Tongue (tissue), 1 donor: ENCODE measurements at regions not wholly inside any gene's neighbourhood (a gene's known extent, or its start where the extent isn't known, plus 50 kb on each side); places are given as distances from the start of the nearest gene placed in this dataset.

Source experiments
- DNase-seq: peaks from one replicate; pipeline ENCODE4 v3.0.0-alpha.2; 2015

DNA sequence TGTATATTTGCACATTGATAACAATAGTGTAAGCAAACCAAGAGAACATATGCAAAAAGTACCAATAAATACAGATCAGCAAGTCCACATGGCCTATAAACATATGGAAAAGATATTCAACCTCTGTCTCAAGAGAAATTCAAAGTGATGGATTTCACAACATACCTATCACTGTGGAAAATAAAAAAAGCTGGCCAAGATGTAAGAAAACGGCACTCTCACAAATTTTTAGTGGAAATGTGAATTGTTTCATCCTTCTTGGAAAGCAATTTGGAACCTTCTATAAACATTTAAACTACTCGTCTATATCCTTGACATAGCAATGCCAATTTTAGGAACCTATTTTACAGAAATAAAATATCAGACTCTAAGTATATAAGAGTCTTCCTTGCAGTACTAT lies 559.8 kb downstream of the QKI start:
- peak; percentile 54 for DNase-seq

- no peak for DNase-seq
Measured at GRCh38 chr6:163971841-163972838, 557.6 kb downstream of the QKI start.

DNA sequence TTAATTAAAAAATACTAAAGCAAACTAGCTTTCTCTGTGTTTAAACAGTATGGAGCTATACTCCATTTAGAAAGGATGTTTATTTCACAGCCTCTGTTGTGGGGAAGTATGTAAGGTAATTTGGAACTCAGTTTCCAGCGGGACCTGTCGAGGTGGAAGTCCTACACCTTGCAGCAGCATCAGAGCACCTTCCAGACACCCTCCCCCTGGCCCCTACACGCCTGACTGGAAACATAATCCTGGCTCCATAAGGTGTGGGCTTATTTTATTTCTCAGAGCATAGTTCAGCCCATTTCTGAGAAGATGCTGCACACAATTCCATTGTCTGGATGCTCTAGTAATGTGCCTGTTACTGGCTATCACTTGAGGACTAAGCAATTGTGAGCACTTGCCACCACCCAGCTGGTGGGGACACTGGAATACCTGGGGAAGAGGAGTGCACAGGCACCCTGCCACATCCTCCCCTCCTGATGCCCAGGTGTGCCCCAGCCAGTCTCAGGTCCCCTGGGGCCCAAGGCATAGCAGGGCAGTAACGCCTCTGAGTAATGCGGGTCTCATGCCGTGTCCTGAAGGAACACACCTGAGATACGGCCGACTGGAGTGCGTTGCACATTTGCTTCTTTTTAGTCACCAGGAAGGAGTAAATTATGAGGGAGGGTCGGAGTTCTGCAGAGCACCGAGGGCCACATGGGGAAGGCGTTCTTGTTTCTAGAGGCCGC lies 556.5 kb downstream of the QKI start:
- DNase-seq = no peak

DNA sequence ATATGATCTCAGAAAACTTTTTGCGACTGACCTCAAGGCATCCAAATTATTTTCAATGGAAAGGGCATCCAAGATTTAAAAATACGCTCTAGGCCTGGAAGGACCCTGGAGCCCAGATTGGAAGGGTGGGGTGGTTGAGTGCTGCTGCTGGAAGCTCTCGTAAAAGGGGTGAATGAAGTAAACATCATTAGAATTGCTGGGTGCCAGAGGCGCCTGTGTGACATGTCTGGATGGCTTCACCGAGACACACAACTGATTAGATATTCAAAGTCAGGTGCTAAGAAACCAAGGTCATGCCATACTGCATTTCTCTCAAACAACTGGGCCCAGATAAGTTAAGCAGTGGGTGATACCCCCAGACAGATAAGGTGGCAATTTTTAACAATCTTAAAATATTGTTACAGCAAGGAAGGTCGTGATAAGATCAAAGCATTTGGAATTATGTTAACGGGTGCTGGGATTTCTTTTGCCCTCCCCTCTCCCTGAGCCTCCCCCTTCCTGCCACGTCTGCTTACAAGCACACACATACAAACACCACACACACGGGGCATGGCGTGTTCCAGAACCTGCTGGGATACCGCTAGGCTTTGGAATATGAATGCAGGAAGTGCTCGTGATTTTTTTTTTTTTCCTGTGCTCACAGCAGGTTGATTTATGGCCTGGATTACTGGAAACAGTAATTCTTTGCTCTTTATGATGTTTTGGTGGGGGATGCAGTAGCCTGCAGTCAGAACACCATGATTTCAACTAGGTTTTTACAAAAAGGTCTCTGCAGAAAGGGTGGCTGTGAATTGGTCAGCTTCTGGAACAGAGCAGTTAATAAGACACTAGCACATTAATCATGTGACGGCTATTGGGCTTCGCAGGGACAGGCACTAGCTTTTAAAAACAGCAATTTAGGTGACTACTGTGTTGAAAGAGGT lies 551.2 kb downstream of the QKI start:
- DNase-seq = no peak

- no peak for DNase-seq
Measured at GRCh38 chr6:163964789-163965188, 550.3 kb downstream of the QKI start.

DNA sequence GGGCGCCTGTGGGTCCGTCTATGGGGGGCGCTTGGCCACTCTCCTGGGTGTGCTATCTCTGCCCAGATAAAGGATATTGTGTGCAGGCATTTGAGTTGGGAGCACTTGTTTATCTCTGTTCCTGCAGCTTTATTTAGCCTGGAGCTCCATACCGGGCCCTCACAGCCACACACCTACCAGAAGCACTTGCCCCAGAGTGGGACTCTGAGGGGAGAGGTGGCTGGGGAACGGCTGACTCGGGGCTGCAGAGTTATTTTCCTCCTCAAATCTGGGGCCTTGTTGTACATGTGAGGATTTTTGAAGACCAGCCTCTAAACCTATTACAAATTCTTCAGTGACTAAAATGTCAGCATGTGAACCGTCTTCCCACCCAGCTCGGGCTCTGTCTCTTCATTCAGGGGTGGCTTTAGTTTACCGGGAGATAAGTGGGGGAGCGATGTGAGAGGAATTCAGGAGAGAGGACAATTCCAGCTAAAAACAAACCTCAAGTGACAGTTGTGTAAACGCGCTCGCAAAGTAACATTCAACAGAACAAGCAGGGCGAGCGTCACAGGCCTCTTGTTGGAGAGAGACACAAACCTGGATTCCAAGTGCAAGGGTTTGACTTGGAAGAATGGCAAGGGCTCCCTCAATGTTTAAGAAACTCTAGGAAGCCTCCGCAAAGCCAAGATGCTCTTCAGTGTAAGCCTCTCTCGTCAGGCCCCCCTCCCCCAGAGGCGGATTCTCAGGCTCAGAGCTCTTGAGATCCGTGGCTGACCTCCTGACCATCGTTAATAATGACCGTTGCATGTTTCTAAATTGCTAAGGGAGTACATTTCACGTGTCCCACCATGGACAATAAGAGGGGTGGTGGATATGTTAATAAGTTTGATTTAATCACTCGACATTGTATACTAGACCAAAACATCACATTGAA lies 548.9 kb downstream of the QKI start:
- DNase-seq = peak; percentile 54

- DNase-seq = no peak
Measured at GRCh38 chr6:163962627-163963117, 548.2 kb downstream of the QKI start.

- DNase-seq = no peak
Measured at GRCh38 chr6:163960128-163960527, 545.6 kb downstream of the QKI start.

DNA sequence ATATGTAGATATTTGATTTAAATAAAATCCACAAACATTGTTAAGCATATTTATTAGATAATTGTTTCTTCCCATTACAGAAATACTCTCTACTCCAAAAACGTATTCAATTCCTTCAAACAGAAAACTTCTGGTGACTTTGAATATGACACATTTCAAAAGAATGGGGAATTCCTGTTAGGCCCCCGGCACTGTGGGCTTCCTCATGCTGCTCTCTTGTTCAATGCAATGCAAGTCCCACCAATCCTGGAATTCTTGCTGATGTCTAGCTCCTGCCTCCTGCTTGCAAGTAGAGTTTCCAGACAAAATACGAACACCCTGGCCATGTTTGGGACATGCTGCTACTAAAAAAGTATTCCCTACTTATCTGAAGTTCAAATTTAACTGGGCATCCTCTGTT lies 544.1 kb downstream of the QKI start:
- DNase-seq = no peak

- peak; percentile 76 for DNase-seq
Measured at GRCh38 chr6:163956571-163957407, 542.3 kb downstream of the QKI start.

- peak; percentile 74 for DNase-seq
Measured at GRCh38 chr6:163955756-163956155, 541.2 kb downstream of the QKI start.

GRCh38 chr6:163955096-163955495 lies 540.6 kb downstream of the QKI start:
- peak; percentile 92 for DNase-seq

- DNase-seq = peak; percentile 58
Measured at GRCh38 chr6:163954088-163954775, 539.7 kb downstream of the QKI start.

- DNase-seq = no peak
Measured at GRCh38 chr6:163952005-163952404, 537.5 kb downstream of the QKI start.

- DNase-seq = no peak
Measured at GRCh38 chr6:163951326-163951725, 536.8 kb downstream of the QKI start.

DNA sequence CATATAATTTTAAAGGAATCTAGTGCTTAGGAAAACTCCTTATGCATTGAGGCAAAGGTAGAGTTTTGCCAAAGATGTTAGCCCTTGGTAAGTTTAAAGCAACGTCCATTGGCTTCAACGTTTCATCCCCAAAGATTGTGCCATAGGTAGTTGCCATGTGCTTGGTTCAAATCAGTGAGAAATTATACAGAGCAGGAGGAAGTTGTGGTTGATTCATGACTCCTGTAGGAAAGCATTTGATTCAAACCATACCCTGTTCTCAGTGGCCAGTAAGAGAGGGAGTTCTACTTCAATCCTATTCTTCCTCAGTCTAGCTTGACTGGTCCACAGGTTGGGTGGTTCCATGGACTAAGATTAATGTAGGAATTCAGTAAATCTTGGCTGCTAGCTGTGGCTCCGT lies 535.6 kb downstream of the QKI start:
- no peak for DNase-seq

DNA sequence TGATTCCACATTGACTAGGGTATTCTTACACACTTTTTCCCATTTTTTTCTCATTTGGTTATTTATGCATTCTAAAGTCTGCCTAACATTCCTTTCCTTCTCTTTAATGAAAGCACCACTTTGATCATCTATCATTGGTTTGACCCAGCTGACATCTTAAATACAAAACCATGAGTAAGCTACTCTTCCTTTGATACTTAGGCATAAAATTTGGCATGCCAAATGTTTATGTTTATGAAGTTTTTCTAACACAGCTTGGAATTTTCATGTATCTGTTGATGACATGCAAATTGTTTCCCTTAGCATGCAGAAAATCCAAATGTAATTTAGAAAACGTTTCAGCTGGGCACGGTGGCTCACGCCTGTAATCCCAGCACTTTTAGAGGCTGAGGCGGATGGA lies 534.9 kb downstream of the QKI start:
- no peak for DNase-seq

GRCh38 chr6:163948250-163948649 lies 533.7 kb downstream of the QKI start:
- no peak for DNase-seq

DNA sequence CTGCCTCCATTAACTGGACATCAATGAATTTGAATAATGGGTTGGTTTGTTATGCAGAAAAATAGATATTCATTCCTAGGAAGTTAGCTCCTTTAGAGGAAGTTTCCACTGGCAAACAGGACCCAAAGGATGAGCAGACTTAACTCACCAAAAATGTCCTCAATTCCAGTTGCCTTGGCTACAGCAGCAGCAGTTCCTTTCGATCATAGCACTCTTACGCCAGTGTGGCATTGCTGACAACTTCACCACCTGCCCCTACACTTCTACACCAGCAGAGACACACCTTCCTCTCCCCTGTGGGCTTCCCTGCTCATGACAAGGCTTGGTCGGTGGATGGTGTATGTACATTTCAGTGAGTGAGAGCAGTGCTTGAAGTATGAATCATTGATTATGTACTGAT lies 532.8 kb downstream of the QKI start:
- DNase-seq = no peak
